HG02678 (cell line): ENCODE measurements at regions not wholly inside any gene's neighbourhood (a gene's known extent, or its start where the extent isn't known, plus 50 kb on each side); places are given as distances from the start of the nearest gene placed in this dataset.

ENCODE experiments used
- ATAC-seq: cut with Tn5 transposase; IDR thresholded peaks from one replicate; pipeline ENCODE4 v1.9.1; 2021; ENCODE audit warnings: mild to moderate bottlenecking, moderate library complexity; ENCODE audit not compliant: unreplicated experiment

DNA sequence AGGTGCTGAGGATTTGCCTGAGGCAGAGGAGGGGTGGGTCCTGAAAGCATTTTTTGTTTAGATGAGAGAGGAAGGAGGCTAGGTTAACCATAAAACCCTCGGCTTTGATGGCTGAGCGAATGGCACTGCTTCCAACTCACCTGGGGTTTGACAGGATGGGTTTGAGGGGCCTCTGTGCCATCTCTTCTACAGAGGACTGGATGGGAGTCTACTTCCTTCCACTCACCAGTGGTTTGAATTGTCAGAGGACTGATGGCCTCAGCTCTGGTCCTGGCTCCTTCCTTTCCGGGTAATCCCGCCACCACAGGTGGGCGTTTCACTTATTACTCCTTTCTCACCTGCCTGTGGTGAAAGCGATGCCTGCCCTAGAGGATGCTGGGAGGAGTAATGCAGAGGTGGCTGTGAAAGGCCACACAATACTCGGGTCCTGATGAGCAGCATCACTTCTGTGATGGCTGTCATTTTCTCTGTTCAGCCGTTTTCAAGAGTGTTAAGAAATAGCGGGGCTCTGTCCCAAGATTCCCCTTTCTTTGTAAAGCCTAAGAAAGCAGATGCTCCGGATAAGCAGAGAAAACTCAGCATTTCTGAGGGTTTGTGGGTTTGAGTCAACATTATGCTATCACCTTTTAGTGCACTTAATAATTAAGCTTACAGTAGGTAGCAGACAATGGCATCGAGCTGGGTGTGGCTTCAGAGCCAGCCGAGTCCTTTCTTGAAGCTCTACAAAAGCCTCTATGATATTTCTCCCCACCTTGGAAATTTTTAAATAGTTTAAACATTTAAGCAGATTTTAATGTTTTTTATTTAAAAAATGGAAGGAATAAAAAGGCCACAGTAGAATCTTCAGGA lies 220.7 kb downstream of the HLX start:
- ATAC-seq: no peak

DNA sequence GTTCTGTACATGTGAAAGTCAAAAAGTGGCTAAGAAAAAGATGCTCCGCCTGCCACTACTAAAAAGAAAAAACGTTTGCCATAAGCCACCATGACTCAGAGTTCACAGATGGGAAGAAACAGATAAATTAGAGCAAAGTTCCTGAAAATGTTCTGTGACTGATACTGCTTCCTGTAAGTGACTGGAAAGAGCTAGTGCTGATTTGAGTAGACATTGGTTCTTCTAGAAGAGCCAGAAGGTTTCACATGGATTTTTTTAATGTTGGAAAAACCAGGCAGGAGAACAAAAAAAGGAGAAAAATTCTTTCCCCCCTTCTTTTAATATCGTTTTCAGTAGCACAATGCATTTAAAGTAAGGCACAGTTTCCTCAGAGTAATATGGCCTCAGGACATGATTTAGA lies 221.4 kb downstream of the HLX start:
- no peak for ATAC-seq

DNA sequence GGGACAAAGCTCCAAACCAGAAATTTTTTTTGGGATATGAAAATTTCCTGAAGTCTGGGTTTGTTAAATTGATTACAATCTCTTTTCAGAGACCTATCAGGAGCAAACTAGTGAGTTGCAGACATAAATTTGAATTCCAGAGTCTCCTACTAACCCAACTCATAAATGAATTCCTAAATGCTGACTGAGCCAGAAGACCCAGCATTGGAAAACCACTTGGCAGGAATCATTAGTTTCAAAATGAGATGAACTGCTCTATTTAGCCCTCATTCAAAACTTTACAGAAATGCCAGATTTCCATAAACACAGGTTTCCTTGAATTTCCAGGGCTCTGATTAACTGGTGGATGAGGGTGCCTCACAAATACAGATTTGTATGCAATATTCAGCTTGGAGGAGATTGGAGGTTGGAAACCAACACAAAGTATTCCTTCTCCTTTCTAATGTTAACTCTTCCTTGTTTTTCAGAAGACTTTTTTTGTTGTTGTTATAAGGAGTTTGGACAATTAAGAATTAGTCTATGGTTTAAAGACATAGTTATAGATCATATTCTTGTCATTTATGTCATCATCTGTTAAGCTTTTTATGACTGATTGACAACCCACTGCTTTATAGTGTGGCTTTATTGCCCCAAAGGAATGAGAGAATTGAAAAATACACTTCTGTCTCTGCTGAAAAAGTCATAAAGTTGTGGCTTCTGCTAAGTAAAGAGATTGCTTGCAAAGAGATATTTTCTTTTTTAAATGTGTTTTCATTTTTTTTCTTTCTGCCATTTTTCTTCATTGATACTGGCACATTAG lies 222.8 kb downstream of the HLX start:
- ATAC-seq: no peak

DNA sequence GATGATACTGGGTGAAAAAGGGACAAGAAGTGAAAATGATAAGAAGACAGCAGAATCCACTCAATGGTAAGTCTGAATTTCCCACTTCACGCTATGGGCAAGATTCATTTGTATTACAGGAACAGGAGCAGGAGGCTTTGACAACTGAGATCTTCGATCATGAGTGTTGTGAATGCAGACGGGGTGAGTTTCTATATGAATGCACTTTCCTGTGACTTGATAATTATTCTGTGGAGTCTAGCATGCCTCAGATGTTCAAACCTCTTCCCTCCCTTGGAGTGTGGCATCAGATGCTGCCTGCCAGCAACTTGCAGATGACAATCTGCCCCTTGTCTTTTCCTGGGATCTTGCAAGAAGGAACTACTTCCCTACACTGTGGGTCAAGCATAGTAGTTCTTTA lies 225.4 kb downstream of the HLX start:
- ATAC-seq: no peak

DNA sequence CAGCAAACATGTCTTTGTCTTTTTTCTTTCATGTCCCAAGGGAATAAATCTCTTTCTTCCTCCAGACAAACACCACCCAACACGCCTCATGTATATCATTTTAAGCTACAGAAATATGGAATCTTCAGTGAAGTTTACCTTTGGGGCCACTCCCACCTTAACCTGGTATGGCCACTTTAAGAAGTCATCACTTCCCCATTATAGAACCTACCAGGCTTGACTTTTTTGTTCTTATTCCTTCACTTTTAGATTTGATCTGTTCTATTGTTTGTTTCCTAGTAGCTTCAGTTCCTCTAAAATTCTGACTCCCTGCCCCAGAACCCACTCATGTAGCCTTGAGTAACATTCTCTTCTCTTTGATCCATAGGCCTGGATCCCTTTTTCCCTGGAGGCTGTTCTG lies 226.3 kb downstream of the HLX start:
- ATAC-seq: no peak

DNA sequence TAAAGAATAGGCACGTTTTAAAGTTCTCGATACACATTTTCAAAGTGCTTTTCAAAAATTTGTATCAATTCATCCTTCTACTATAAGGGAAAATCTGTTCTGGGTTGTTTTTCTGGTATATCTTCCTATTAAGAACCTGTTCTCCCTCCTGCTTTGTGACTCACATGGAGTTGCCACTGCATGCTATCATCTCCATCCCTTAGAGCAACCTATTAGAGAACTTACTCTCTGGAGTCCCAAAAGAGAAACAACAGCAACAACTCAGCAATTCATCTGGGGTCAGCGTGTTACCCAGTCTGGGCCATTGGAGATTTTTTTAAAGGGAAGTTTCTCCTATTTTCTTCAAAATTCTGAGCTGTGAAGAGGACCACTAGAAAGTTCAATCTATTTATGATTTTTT lies 227.4 kb downstream of the HLX start:
- no peak for ATAC-seq

DNA sequence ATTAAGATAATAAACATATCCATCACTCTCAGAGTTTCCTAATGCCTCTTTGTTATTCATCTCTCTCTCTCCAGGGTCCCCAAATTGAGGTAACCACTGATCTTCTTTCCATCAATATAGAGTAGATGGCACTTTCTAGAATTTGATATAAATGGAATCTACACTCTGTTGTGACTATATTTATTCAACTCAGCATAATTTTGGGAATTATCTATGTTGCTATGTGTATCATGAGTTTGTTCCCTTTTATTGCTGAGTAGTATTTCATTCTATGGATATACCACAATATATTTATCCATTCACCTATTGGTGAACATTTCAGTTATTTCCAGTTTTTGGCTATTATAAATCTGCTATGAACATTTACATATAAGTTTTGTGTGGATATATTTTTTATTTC lies 230.7 kb downstream of the HLX start:
- ATAC-seq: no peak

DNA sequence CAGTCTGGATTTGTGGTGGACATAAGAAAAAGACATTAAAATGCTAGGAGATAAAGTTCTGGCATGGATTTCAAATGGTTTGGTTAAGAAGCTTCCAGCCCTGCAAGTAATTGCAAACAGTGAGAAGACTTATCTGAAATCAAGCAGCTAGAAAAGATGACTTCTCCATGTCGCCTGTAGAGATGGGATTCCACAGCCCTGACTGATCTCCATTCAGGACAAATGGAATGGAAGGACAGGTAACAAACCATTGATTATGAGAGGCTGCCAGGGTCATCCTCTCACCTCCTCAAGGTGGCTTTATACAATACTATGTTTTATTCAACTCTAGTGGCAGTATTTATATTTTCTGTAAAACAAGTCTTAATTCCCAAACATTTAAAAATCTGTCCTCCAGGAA lies 237.9 kb downstream of the HLX start:
- ATAC-seq: no peak

DNA sequence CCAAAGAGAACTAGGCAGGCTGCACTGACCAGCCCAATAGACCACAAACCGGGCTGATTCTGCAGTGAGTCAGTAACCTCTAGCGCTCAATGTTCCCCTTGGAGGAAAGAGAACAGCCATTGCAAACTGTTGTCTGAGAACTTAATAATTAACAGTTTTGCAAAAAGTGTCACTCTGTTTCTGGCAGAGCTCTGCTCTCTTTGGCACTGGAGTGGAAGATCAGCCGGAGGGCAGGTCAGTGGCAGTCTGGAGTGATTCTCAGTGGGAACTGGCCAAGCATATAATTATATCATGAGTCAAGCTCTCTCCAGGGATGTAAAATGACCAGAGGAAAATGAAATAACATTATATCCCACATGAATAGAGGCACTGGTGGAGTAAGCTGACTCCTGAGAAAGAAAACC lies 238.3 kb downstream of the HLX start:
- ATAC-seq: no peak

DNA sequence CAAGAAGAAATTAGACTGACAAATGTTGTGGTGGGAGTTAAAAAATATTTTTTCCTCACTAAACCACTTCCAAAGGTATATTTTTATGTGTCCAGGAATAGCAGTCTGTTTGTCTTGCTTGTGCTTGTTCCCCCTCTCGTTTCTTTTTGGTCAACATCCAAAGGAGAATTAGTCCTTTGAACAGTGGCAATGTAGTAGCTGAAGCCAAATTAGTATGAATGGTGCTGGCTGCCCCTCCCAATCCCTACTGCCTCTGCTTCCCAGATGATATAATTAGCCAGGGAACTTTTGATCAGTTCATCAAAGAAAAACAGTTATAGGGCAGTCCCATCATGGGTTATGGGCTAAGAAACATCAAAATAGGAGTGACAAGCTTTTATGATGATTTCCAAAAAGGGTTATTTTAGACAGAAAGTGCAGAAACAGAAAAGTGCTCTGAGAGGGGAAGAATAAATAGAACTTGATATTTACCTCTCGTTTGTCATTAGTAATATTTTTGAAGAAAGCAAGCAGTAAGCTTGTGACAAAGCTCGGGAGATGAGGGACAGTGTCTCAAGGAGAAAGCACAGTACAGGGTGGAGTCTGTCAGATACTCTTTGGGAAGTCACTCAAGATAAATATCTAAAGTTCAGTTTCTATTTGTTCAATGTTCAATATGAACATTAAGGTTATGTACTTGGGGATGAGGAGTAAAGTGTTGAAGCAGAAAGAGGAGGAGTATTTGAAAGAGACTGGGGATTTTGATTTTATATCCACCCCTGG lies 239.1 kb downstream of the HLX start:
- no peak for ATAC-seq

DNA sequence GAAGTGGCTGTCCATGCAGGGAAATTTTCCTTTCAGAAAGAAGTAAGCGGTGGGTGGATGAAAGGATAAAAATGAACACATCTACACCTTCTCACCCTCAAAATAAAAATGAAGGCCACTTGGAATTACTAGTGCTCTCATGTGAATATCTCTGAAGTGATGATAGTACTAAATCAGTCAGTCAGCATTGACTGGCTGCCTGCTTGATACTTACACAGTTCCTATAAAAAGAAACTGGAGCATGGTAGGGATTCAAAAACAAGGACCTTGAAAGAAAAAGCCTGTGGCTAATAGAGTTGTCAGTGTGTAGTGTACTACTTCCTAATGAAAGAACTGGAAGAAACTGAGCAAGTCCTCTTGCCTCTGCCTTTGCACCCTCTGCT lies 239.7 kb downstream of the HLX start:
- ATAC-seq: no peak

DNA sequence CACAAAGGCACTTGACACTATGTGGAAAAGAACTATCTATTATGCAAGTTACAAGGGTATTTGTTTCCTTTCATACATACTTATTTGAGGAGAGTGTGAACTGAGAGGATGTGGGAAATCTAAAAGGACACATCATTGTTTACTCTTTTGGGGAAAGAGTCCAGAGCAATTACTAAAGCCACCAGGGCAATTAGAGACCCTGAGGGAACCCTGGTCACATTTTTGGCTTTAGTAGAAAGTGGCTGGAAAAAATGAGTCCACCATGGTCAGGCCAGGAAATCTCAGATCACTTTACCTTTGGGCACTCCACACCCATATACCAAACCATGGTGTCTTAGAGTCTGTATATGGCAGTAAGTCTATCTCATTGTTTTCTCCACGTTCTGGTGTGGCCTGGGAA lies 243.3 kb downstream of the HLX start:
- no peak for ATAC-seq

DNA sequence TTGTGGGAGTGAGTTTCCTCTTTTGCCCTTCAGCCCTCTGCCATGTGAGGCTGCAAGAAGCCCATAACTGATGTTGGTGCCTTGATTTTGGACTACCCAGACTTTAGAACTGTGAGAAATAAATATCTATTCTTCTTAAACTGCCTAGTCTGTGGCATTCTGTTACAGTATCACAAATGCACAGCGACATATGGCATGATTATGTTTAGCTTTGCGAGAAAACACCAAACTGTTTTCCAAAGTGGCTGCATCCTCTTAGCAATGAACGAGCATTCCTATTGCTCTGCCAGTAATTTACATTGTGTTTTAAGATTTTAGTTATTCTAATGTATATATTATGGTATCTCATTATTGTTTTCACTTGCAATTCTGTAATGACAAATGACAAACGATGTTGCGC lies 246.7 kb downstream of the HLX start:
- no peak for ATAC-seq

DNA sequence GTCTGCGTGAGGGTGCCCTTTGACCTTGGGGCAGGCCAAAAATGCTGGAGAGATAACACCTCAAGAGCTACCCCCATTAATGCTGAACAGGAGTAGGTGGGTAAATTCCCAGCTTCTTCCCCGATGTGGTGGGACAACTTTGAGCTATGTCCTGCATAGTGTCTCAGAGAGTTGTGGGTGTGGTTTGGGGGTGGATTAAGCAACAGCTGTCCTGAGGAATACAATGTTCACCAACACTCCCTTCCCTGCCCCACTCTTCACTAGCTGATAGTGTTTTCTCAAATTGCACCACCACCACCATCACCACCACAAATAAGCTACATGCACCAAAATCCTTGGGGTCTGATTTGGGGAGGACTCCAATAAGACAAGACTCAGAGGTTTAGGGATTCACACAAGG lies 258.4 kb downstream of the HLX start:
- ATAC-seq: no peak

DNA sequence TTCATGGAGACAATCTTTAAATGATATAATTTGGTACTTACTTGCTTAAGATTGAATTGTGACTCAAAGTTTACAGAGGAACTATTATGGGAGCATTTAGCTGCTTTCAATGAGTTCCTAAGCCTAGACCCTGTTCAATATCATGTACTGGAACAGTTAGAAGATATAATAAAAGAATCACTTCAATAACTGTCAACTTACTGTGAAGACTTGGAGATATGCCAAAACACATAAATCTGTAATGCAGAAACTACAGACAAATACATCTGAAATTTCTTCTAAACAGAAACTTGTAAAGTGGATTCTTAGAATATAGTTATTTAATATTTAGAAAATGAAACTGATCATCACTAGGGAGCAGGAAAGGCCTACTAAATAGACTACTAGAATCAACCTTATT lies 259.3 kb downstream of the HLX start:
- ATAC-seq: no peak

DNA sequence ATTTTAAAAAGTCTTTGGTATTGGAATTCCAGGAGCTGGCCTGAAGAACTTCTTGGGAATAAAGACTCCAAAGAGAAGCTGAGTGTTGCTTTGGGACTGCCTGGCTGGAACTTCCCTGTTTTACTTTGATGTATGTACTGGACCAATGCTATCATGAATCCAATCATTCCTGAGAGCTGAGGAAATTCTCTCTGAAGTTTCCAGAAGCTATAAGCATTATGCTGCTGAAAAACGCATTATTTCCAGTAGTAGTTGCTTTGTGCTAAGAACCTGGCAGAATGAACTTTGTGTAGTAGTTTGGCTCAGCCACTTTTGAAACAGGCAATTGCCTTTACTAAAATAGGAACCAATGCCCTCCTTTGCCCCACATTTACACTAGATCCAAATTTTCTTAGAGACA lies 260.7 kb downstream of the HLX start:
- no peak for ATAC-seq

DNA sequence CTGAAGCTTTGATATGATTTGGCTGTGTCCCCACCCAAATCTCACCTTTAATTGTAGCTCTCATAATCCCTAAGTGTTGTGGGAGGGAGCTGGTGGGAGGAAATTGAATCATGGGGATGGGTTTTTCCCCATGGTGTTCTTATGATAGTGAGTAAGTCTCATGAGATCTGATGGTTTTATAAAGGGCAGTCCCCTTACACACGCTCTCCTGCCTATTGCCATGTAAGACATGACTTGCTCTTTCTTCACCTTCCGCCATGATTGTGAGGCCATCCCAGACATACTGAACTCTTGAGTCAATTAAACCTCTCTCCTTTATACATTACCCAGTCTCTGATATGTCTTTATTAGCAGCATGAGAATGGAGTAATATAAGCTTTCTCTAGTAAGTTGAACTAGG lies 261.9 kb downstream of the HLX start:
- ATAC-seq: no peak

DNA sequence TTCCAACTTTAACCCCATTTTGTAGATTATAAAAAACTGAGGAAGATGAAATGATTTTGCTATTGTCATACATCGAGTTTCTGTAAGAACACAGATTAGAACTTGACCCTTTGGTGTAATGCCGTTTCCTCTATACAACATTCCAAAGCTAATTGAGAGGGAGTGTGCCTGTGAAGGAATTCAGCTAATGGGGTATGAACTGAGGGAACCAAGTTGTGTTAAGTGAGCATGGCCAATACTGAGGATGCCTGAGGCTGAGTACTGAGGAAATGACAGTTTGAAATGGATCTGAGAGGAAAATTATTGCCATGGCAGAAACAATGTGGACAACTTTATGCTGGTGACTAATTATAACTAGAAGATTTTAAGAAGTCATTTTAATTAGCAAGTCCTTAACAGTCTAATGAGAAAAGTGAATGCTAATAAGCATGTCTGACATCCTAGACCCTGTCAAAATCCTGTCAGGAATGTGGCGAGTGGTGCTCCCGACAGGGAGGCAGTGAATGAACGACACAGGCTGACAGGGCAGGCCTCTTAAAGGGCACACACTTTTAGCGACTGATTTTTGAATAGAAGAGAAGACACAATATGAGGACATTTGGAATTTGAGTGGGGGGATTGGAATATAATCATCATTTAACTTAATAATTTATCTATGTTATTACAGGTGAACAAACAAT lies 262.5 kb downstream of the HLX start:
- ATAC-seq: no peak

DNA sequence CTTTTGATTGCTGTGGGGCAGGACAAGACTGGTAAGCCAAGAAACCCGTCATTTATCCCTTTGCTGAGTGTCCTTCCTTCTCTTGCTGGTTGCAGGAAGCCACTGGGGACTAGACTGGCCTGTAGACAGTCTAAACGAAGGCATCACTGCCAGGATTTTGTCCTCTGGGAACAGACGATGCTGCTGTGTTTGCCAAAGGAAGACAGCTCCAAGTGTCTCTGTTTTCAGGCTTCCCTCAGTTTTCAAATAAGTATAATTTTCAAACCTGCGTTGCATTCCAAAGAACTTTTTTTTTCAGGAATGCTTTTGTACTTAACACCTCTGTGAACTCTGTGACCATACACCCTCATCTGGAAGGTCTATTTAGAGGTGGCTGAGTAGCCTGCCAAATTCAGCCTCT lies 269.4 kb downstream of the HLX start:
- no peak for ATAC-seq

DNA sequence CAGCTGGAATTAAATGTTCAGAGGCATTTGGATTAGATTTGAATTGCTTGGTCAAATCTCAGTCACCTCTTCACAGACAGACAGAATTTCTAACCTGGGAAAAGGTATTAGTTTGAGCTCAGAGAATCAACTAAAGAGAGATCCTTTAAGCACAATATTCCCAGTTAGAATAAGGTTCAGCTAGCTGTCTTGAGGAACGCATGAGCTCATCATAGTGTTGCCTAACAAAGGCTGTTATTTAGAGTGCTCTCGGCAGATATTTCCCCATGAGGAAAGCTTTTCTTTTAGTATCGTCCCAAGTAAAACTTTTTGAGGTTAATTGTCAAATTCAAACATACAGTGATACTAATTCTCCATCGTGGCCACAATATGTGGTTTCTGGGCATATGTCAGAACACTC lies 269.9 kb downstream of the HLX start:
- ATAC-seq: no peak

DNA sequence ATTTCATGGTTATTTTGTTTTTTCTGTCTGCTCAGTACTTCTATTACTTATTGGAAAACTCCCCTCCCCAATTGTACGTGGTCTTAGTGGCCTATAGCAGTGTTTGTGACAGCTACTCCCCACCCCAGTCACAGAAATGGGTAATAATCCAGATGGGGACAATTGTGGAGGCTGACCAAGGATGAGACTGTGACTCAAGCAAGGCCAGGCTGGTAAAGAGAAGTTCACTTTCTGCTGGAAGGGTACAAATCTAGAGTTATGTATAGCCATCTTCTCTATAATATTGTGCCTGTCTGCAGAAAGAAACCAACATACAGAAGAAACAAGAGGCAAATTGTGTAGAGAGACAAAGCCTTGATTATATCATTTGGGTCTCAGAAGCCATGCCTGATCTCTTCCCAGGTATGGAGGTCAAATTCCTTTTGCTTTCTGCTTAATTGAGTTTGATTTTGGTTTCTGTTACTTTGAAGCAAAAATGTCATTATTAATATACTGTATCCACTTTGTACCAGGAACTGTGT lies 270.4 kb downstream of the HLX start:
- ATAC-seq: no peak
